SKM-1 treated with dmso at 0.1 percent for 144 hours (cell line): ENCODE measurements at regions not wholly inside any gene's neighbourhood (a gene's known extent, or its start where the extent isn't known, plus 50 kb on each side); places are given as distances from the start of the nearest gene placed in this dataset.

Source experiments
- DNase-seq: peaks from one replicate; lab custom pipeline; 2025; ENCODE audit not compliant: unreplicated experiment; lab: John Stamatoyannopoulos, UW

GRCh38 chr9:106587042-106587441, 275.9 kb upstream of the ZNF462 start:
- DNase-seq, result no peak

GRCh38 chr9:106588626-106589025, 274.3 kb upstream of the ZNF462 start:
- DNase-seq, result no peak

DNA sequence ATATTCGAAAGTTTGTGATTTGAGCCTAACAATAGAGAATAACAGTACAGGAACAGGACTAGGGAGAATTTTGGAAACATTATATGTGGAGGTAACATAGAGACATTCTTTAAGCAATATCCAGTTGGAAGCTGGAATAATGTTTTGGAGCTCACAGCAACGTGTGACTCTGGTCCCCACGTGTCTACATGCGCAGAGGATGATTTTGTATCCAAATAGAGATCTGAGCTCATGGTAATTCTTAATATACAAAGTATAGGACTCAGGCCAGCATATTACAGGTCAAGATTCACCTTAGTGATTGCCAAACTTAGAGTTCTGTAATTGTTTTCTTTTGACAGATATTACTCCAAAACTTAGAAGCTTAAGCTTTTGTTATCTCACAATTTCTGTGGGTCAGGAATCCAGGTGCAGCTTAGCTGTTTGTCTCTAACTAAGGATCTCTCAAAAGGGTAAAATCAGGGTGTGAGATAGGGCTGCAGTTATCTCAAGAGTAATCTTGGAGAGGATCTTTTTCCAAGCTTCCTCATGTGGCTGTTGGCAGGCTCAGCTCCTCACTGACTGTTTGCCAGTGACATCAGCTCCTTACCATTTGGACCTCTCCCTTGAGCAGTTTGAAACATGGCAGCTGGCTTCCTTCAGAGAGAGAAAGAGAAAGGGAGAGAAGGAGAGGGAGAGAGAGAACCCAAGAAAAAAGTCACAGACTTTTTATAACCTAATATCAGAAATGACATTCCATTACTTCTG, 272.0 kb upstream of the ZNF462 start:
- no peak for DNase-seq

DNA sequence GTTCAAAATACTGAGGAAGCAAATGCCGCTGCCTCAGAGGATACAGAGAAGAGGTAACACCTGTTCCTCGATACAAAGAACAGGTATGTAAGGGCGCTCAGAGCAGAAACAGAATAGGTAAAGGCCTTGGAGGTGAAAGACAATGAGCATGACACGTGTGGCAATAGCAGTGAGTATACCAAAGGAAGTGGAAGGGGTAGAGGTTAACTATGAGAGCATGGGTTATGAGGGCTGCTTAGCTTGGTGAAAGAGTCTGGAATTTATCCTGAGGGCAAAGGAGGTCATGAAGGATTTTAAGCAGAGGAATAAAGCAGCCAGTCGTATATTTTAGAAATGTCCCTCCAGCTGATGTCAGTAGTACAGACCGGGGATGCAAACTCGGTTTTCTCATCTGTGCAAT, 269.8 kb upstream of the ZNF462 start:
- DNase-seq, result no peak

GRCh38 chr9:106596984-106597383, 266.0 kb upstream of the ZNF462 start:
- DNase-seq, result no peak

- no peak for DNase-seq
Measured at GRCh38 chr9:106600955-106601560, 261.9 kb upstream of the ZNF462 start.

GRCh38 chr9:106602344-106602743, 260.6 kb upstream of the ZNF462 start:
- DNase-seq, result no peak

- DNase-seq, result no peak
Measured at GRCh38 chr9:106613250-106613737, 249.7 kb upstream of the ZNF462 start.

- no peak for DNase-seq
Measured at GRCh38 chr9:106615118-106615889, 247.7 kb upstream of the ZNF462 start.

DNA sequence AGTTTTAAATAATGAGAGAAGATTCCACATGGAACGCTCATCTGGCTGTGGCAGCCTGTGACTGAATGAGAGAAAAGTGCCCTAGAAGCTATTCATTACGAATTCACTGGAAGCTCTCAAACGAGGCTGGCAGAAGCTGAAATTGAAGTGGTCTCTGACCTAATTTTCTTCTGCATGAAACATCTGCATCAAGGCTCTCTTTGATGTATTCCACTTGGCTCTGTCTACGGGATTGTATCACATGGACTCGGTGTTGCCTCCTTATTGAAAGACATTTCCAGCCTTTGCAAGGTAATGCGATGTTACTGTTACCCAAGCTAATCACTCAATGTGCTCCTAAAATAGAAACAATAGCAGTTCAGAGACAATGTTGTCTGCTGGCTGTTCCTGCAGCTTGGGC, 246.9 kb upstream of the ZNF462 start:
- no peak for DNase-seq

- DNase-seq, result no peak
Measured at GRCh38 chr9:106616851-106617345, 246.1 kb upstream of the ZNF462 start.

GRCh38 chr9:106619211-106619610, 243.8 kb upstream of the ZNF462 start:
- no peak for DNase-seq

GRCh38 chr9:106620081-106620480, 242.9 kb upstream of the ZNF462 start:
- DNase-seq, result no peak

DNA sequence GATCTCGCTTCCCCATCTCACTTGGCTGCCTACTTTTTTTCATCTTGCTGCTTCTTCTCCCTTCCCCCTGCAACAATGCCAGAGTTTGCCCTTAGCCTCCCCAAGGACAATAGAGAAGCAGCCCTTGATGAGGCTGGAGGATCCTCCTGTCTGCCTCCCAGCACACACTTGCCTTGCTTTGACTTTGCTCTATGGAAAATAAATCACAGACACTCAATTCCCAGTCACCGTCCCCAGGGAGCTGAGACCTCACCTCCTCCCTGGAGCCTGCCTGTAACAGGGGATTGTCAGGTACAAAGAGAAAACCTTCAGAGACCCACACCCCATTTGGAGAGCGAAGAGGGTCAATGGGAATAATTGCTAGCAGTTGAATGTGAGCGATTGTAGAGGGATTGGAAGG, 242.1 kb upstream of the ZNF462 start:
- DNase-seq, result no peak

- no peak for DNase-seq
Measured at GRCh38 chr9:106621313-106622163, 241.4 kb upstream of the ZNF462 start.

- no peak for DNase-seq
Measured at GRCh38 chr9:106622164-106622487, 240.8 kb upstream of the ZNF462 start.

DNA sequence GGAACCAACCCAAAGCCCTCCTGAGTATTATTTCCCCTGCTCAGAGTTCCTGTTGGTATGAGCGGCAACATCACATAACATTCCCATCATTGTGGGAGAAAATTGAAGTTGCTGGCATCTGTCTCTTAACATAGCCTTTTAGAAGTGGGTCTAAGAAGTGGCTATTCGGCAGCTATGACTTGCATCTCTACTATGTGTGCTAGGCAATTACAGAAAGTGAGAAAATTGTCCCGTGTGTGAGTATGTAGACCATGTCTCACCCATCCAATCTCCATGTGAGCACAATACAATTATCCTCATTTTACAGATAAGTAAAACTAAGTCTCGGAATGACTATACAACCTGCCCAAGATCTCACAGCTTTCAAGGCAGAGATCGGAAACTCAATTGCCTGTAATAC, 239.4 kb upstream of the ZNF462 start:
- no peak for DNase-seq

DNA sequence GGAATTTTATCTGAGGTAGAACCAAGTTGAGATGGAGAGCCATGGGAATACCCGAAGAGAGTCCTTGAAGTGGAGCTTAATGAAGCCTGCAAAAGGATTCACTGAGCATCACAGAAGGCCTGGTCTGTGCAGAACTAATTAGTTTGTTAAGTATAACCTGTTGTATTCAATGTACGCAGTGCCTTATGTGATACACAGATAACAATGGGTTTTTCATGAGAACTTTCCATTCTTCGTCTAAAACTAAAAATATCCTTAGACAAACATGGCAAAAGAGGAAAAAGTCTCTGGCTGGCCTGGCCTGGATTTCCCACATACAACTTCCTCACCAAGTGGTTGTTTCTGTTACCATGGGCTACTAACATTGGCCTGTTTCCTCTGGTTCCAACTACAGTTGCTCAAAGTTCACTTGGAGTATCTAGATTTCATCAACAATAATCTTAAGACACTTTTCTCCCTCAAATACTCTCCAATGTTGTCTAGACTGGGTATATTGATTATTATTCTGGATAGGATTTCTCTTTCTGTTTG, 237.6 kb upstream of the ZNF462 start:
- no peak for DNase-seq

GRCh38 chr9:106626936-106627335, 236.0 kb upstream of the ZNF462 start:
- DNase-seq, result no peak

GRCh38 chr9:106632621-106633020, 230.3 kb upstream of the ZNF462 start:
- DNase-seq, result no peak

DNA sequence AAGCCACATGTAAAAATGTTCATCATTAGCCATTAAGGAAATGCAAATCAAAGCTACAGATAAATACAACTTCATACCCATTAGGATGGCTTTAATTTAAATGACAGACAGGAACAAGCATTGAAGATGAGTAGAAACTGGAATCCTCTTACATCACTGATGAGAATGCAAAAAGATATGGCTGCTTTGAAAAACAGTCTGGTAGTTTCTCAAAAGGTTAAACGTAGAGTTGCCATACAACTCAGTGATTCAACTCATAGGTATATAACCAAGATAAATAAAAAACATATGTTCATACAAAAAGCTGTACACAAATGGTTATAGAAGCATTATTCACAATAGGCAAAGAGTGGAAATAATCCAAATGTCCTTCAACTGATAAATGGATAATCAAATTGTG, 228.8 kb upstream of the ZNF462 start:
- DNase-seq, result no peak
